ENCODE measurements at regions not wholly inside any gene's neighbourhood (a gene's known extent, or its start where the extent isn't known, plus 50 kb on each side); places are given as distances from the start of the nearest gene placed in this dataset.
"Not testable (repeated sequence)": the region's sequence is repeated elsewhere in the genome, so short reads cannot be mapped to it uniquely, and the experiment has no call there.

DNA sequence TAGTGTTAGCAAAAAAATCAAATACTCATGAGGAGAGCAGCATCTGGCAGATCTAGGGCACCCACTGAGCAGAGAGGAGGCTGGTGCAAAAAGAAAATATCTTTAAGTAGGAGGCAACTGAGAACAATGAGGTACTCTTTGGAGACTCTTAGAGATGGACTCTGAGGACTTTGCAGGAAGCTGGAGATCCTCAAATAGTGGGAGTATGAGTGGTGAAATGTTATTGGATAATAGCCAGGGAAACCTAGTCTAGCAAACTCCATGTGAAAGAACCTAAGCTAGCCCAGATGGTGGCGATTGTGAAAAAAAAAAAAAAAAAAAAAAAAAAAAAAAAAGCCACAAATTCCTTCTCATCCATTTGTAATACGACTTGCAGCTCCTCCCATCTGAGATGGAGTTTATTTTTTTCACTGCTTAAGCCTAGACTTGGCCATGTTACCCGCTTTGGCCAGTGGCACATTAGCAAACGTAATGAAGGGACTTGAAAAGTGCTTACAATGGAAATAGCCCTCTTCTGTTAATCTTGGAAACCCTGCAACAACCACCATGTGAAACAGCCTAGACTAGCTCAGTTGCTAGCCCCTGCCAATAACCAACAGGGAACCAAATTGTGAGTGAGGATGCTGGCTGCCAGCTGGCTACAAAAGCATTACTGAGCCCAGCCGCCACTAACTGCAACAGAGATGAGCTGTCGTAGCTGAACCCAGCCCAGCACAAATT, 476.2 kb downstream of the KLF12 start:
- DNase-seq, result no peak

DNA sequence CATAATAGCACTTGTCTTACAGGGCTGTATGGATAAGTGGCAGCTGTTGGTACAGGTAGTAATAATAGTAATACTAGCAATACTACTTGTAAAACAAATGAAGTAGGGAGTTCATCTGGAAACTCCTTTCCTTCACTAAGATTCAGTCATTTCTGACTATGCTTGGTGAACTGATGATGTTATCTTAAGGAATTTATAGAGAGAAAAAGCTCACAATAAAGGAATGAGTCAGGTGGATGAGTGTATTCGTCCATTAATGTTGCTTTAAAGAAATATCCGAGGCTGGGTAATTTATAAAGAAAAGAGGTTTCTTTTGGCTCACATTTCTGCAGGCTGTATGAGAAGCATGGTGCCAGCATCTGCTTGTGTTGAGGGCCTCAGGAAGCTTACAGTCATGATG, 477.3 kb downstream of the KLF12 start:
- no peak for DNase-seq

GRCh38 chr13:73653688-73654087, 480.5 kb downstream of the KLF12 start:
- no peak for DNase-seq

GRCh38 chr13:73647417-73647816, 486.8 kb downstream of the KLF12 start:
- no peak for DNase-seq

- DNase-seq, result not testable (repeated sequence)
These were observed 493.6 kb downstream of the KLF12 start for GRCh38 chr13:73640476-73641179.

DNA sequence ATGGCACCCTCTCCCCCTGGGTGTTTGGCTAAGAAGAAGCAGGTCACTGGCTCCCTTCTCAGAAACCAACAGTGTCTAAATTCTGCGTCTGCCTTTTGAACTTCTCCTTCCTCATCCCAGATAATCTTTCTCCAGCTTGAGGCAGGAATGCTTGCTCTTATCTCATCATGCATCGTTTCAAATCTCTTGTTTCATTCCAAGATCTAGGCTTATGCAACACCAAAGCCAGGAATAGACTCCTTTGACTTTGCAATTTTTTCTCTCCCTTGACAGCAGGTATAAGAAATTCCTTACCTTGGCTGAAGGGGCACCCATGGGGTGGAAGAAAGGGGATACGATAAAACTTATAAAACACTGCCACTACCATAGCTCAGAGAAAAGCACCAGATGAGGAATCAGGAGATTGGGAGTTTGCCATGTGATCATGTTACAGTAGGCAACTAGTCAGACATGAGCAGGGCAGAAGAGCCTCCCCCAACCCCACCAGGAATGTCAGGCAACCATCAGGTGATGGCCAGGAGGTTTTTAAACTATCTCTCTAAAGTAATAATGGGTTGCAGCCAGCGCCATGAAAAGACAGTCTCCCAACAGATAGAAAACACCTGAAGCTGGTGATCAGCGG, 498.9 kb downstream of the KLF12 start:
- no peak for DNase-seq

DNA sequence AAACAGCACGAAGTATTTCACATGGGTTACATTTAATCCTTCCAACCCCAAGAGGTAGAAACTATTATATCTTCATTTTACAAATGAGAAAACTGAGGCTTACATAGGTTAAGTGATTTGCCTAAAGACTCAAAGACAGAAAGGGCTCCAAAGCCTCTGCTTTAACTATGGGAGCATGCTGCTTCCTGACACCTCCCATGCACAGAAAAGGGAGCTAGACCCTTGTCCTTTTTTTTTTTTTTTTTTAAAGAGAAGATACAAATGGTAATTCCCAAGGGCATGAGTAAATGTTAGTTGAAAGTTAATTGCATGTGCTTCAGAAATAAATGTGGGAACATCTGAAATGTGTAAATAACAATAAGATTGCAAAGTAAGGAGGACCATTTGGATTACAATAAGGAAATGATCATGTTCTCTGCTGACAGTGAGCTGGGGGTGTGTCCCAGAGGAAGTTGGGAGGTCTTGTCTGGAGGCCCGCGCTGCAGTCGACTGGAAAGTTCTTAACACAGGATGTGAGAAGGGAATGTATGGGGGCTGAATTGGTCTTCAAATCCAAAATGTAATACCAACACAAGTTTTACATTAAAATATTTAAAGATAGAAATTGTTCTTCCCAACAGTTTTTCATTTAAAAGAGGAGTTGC, 500.3 kb downstream of the KLF12 start:
- no peak for DNase-seq

GRCh38 chr13:73631411-73631810, 502.8 kb downstream of the KLF12 start:
- no peak for DNase-seq

- no peak for DNase-seq
These were observed 508.5 kb downstream of the KLF12 start for GRCh38 chr13:73625562-73626339.

DNA sequence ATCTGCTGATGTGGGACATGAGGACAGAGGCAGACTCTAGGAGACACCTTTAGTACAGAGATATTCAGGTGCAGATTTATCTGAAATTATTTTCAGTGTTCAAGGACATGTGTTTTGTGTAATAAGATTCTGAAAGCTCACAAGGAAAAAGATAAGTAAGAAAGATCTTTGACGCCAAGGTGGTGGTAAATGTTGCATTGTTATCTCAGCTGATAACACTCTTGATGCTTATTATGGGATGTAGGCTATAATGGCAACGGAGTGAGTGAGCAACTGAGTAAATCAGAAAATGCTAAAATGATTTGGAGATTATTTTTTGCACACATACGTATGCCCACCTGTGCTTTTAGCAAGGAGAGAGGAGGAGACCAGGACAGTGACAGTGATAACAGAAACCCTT, 510.9 kb downstream of the KLF12 start:
- DNase-seq, result no peak

DNA sequence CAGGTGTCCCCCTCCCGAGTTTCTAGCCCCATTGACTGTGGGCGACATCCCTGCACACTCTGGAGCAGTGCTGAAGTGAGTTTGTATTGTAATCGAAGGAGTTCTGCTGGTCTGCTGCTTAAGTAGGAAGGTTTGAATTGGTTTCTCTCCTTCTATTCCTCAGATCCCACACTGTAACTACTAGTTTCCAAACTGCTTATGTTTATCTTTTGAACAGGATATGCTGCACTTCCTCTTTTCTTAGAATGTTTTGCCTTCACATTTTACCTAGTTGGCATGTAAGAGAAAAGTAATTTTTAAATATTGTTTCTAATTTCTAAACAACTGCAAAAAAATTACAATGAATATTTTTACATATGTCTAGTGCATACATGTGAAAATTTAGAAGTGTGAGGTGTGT, 511.8 kb downstream of the KLF12 start:
- no peak for DNase-seq

- DNase-seq, result no peak
These were observed 515.8 kb downstream of the KLF12 start for GRCh38 chr13:73618275-73618865.

DNA sequence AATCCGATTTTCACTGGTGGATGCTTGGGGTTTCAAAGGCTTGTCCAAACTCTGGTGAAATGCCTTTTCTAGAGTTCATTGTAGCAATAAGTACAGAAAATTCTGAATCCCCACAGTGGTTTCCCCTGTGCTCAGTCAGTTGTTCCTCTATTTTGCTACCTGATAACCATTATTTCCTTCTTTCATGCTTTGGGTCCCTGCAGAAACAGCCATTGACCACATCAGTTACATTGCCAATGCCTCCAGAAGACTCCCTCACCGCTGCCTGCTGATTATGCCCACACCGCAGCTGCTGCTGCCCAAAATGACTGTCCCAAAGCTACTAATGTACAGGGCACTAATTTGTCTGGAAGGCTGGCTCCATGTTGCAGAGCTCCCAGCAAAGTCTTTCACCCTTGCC, 517.3 kb downstream of the KLF12 start:
- no peak for DNase-seq

DNA sequence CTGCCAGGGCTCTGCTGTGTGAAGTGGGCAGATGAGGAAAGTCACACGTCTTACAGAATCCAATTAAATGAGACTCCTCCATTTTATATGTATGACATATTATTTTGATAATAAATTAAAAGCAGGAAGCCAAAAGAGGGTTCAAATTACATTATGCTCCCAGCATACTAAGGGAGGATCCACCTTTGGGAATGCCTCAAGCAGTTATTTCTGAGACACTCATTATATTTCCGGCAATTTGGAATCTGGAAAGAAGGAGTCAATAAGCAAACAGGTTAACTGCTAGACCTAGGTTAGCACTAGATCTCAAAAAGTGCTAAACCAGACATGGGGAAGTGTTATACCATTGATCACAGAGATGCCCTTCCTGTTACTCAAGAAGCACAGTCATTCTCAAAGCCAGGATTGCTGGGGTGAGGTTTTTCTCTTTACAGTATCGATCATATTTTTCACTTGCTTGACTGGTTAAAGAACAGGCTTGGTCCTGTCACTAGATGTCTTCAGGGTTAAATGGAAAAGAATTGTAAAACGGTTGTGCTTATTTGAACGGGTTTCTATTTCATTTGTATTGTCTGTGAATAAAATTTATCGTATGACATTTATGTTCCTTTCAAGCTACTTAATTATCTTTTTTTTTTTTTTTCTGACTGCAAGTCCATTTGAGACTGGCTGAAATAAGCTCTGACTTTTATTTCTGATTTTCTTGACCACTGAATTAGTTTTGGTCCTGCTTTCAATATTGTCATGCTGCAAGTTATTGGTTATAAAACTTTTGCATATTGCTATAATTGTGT, 523.2 kb downstream of the KLF12 start:
- DNase-seq, result no peak

- DNase-seq, result no peak
These were observed 525.3 kb downstream of the KLF12 start for GRCh38 chr13:73608711-73609485.

DNA sequence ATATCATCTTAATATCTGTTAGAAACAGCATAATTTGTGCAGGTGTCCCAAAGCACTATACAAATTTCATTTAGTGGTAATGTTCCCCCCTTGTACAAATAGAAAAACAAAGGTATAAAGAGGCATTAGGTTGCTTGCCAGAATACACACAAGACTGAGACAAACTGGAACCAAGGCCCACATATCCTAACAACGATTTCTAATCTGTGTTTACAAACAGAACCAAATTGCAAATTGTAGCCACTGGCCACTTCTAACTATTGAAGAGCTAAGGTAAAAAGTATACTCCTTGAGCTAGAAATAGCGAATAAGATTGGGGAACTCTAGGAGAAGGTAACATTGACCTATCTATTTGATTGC, 526.1 kb downstream of the KLF12 start:
- no peak for DNase-seq

- no peak for DNase-seq
These were observed 526.6 kb downstream of the KLF12 start for GRCh38 chr13:73607489-73608156.

DNA sequence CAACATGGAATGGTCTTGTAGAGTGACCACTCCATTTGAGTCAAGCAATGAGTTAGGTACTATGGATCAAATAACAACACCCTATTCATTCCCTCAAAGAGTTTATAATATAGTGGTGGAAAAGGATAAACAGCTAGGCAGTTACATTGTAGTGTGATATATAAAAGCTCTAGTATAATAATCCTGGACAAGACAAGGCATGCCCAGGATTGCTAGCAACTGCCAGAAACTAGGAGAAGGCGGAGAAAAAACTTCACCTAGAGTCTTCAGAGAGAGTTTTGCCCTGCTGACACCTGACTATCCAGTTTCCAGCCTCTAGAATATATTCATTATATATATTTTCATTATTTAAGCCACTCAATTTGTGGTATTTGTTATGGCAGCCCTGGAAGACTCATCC, 530.6 kb downstream of the KLF12 start:
- DNase-seq, result no peak

DNA sequence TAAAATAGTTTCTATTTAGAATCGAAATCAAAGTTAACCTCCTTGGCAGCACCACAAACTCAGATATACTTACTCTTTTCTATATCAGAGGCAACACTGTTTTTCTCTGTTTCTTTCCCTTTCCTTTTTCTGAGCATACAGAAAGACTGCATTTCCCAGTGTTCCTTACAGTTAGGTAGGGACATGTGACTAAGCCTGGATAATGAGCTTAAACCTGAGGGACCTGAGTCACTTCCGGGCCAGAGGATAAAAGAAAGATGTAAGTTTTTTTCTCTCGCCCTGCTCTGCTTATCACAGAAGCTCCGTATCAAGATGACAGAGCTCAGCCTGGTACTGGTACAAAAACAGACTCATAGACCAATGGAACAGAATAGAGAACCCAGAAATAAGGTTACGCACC, 531.9 kb downstream of the KLF12 start:
- DNase-seq, result no peak

DNA sequence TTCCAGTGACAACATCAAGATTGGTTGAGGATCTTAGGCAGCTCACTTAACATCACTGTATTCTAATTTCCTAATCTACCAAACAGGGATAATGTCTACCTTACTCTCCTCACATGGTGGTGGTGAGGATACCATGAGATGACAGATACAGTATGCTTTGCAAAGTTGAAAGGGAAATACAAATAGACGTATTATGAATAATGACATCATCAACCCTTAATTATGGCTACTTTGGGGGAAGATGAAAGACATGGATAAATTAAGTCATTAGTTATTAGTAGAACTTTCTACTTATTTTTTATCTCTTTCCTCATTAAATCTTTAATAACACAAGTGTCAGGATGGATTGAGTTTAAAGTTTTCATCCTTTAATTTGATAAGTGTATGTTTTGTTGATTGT, 532.5 kb downstream of the KLF12 start:
- no peak for DNase-seq
